Psoas muscle (tissue), 7 donors: ENCODE measurements at regions not wholly inside any gene's neighbourhood (a gene's known extent, or its start where the extent isn't known, plus 50 kb on each side); places are given as distances from the start of the nearest gene placed in this dataset.

Experiments
- ATAC-seq, 4 donors: fragments of 200-7000 bp; cut with Tn5 transposase; one replicate each; pipeline ENCODE4 v1.9.1; 2020; ENCODE audit warnings: moderate library complexity in 3 of 4, mild to moderate bottlenecking in 2 of 4
- DNase-seq, 2 donors: peaks; one replicate each; pipeline ENCODE4 v3.0.0-alpha.2; 2020
- H3K27ac ChIP-seq: fragments of 200-600 bp; one replicate; pipeline ENCODE4 v1.8.0; 2022
- H3K27me3 ChIP-seq, 3 donors: fragments of 200-600 bp in 1 of 3; one replicate each; pipeline versions ENCODE4 v1.6.1 to v1.8.0; 2013 to 2022; ENCODE audit warnings: low read length in 2 of 3, mild to moderate bottlenecking in 2 of 3, moderate library complexity in 1 of 3; ENCODE audit not compliant: insufficient read depth in 3 of 3
- H3K36me3 ChIP-seq, 2 donors: fragments of 200-600 bp in 1 of 2; one replicate each; pipeline versions ENCODE4 v1.6.1 to v1.8.0; 2013 to 2022; ENCODE audit warnings: low read depth in 1 of 2, mild to moderate bottlenecking in 1 of 2, moderate library complexity in 1 of 2; ENCODE audit not compliant: insufficient read depth in 1 of 2
- H3K4me1 ChIP-seq: fragments of 200-600 bp; one replicate; pipeline ENCODE4 v1.8.0; 2022
- H3K4me3 ChIP-seq: fragments of 200-600 bp; one replicate; pipeline ENCODE4 v1.8.0; 2022; ENCODE audit warnings: mild to moderate bottlenecking
- H3K9me3 ChIP-seq: fragments of 200-600 bp; one replicate; pipeline ENCODE4 v1.8.0; 2022
- WGBS, 3 donors: extraction: QIAGEN DNeasy Blood & Tissue Kit; methylation state at CpG; one replicate each; pipeline versions ENCODE4 v1.1.6 to v1.1.7; 2013; 5-methylcytosine and 5-hydroxymethylcytosine counted together
- intact Hi-C, 2 donors: fragments of 100-400 bp; cut with DNase I; formaldehyde crosslinking; loops; one replicate each; pipeline versions ENCODE4 v1.11.0 to v1.14.2; 2022
- TF ChIP-seq, protein P1 (sequence below): fragments of 200-600 bp; IDR thresholded peaks from one replicate; pipeline ENCODE4 v1.8.0; 2022; ENCODE audit warnings: antibody characterized with exemption
- donor health status: healthy with polysubstance abuse.
- donor health status: DM: no; HTN: no; CAD: no; lungs with moderate emphysema.
- donor health status: Bipolar disorder and iron deficiency.
- donor health status: healthy.
- donor health status: DM: yes; HTN: yes; CAD: no.
- donor health status: DM: no; HTN: no; CAD: no.
- donor health status: DM: yes; HTN: yes; CAD: no.

- WGBS, 3 donors = 86 to 90% (median 89%) methylated on average over 5 of the region's 5 CpGs
- no peaks in the 10 kb centered on the region for H3K36me3 ChIP-seq
- no peak overlapping the region for H3K4me3 ChIP-seq
- H3K27me3 ChIP-seq = peaks cover 0 to 1% (median 0%) of the 10 kb centered on the region in 3 donors
- ATAC-seq (no peak), DNase-seq (no peak)
- no peak overlapping the region for H3K27ac ChIP-seq
- no peaks in the 10 kb centered on the region for H3K4me1 ChIP-seq
- TF ChIP-seq, protein P1, sequence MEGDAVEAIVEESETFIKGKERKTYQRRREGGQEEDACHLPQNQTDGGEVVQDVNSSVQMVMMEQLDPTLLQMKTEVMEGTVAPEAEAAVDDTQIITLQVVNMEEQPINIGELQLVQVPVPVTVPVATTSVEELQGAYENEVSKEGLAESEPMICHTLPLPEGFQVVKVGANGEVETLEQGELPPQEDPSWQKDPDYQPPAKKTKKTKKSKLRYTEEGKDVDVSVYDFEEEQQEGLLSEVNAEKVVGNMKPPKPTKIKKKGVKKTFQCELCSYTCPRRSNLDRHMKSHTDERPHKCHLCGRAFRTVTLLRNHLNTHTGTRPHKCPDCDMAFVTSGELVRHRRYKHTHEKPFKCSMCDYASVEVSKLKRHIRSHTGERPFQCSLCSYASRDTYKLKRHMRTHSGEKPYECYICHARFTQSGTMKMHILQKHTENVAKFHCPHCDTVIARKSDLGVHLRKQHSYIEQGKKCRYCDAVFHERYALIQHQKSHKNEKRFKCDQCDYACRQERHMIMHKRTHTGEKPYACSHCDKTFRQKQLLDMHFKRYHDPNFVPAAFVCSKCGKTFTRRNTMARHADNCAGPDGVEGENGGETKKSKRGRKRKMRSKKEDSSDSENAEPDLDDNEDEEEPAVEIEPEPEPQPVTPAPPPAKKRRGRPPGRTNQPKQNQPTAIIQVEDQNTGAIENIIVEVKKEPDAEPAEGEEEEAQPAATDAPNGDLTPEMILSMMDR = no peak
- H3K9me3 ChIP-seq = no peaks in the 10 kb centered on the region
- intact Hi-C loops = no loop called here
Measured at GRCh38 chr7:65247491-65247890, 126.2 kb upstream of the ZNF92 start.

DNA sequence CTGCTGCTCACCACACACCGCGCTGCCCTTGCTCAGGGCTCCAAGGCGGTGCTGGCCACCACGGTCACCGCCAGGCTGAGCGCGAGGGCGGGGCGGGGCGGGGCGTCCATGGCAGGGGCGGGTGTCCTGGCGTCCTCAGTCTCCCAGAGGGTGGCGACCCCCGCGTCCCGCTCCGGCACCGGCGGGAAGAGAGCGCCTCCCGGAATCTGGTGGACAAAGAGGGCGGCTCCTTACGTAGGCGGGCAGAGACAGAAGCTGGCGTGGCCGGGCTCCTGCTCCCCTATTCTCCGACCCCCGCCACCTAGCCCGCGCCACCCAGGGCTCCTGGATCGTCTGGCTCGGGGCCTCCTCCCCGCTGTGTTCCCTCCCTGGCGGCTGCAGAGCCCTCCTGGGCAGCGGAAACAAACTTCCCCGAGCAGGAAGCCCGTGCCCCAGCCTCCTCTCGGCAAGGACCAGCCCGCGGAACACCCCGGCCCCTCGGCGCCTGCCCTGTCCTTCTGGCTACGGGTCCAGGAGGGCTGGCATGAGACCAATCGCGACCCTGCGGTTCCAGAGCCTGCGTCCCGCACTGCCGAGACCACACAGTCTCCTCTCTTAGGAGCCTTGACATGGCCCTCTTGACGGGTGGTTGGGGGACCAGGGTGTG lies 133.8 kb upstream of the ZNF92 start:
- TF ChIP-seq, protein P1 = no peak
- Histone ChIP-seq H3K36me3 (no peaks in the 10 kb centered on the region), H3K9me3 (no peaks in the 10 kb centered on the region), H3K27ac (no peak overlapping the region), H3K27me3 (peaks cover 0 to 28% (median 9%) of the 10 kb centered on the region in 3 donors), H3K4me1 (no peaks in the 10 kb centered on the region), H3K4me3 (peak overlapping the region; percentile 70)
- WGBS, 3 donors = 1 to 2% (median 1%) methylated on average over 36 to 52 of the region's 52 CpGs
- ATAC-seq = peak; percentile 57 to 74 (median 68)
- no peak for DNase-seq
- intact Hi-C loops = no loop called here

DNA sequence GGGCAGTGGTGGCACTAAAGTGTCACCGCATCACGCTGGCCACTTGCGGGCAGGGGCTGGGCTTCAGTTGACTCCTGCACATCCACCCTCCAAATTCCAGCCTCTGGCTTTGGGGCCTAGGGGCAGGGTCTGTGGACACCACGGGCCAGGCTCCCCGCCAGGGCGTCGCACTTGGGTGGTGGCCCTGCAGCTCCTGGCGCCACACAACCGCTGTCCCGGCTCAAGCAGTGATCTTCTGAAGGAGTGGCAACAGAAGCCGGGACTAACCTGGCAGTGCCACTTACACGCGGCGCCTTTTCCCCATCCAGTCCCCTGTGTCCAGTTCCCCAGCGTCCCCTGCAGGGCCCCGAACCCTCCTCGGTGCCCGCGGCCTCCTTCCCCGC lies 134.3 kb upstream of the ZNF92 start:
- Histone ChIP-seq H3K9me3 (no peaks in the 10 kb centered on the region), H3K27ac (no peak overlapping the region), H3K36me3 (no peaks in the 10 kb centered on the region), H3K4me3 (peak overlapping the region; percentile 70), H3K27me3 (peaks cover 0 to 28% (median 9%) of the 10 kb centered on the region in 3 donors), H3K4me1 (no peaks in the 10 kb centered on the region)
- WGBS, 3 donors = 31 to 39% (median 37%) methylated on average over 19 to 20 of the region's 20 CpGs
- intact Hi-C loops = no loop called here
- DNase-seq = no peak
- ATAC-seq = peak in 1 of 4 donors; percentile 11
- TF ChIP-seq, protein P1 = no peak

DNA sequence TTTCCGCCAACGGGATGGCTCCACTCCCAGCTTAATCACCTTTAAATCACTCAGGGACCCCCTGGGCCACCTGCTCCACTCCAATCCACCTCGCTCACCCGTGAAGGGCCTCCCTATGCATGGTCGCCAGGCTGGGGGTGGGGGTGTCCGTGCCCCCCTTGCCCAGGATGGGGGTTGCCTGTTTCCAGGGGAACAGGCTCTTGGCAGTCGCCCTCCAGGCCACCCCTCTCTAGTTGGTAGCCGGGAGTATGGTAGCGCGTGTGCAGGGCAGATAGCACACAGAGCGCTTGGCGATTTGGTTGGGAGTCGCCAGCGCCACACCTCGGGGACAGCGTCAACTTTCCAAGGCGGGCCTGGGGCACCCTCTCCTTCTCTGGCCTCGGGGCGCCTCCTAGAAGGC lies 134.9 kb upstream of the ZNF92 start:
- Histone ChIP-seq H3K36me3 (no peaks in the 10 kb centered on the region), H3K4me1 (no peaks in the 10 kb centered on the region), H3K4me3 (no peak overlapping the region), H3K27me3 (peaks cover 0 to 28% (median 9%) of the 10 kb centered on the region in 3 donors), H3K27ac (no peak overlapping the region), H3K9me3 (no peaks in the 10 kb centered on the region)
- no peak for ATAC-seq
- 93 to 96% (median 93%) methylated on average over 19 of the region's 19 CpGs for WGBS, 3 donors
- TF ChIP-seq, protein P1 = no peak
- intact Hi-C loops = no loop called here
- no peak for DNase-seq

DNA sequence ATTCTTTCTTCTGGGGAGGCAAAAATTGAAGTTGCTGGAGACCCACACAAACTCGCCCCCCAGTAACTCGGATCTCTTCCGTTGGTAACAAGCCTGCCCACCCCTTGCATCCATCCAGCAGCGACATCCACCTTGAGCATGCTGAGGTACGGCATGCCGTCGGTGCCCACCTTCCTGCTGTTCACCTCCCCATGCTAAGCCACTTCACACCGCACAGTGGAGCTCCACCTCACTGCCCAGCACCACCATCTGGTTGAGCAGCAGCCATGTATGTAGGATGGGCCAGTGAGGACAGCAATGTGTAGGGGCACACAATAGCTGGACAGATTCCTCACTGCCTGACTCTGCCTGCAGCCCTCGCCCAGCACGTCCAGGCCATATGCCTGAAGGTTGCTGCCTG lies 138.1 kb upstream of the ZNF92 start:
- no peaks in the 10 kb centered on the region for H3K36me3 ChIP-seq
- no peak for ATAC-seq
- intact Hi-C loops = no loop called here
- no peaks in the 10 kb centered on the region for H3K9me3 ChIP-seq
- no peaks in the 10 kb centered on the region for H3K4me1 ChIP-seq
- TF ChIP-seq, protein P1 = no peak
- no peak overlapping the region for H3K27ac ChIP-seq
- WGBS, 3 donors = 77 to 85% (median 81%) methylated on average over 10 of the region's 10 CpGs
- DNase-seq = no peak
- peaks cover 0 to 17% (median 9%) of the 10 kb centered on the region in 3 donors for H3K27me3 ChIP-seq
- H3K4me3 ChIP-seq = no peak overlapping the region
